Endodermal cell (in vitro differentiated cells): ENCODE measurements at regions not wholly inside any gene's neighbourhood (a gene's known extent, or its start where the extent isn't known, plus 50 kb on each side); places are given as distances from the start of the nearest gene placed in this dataset.

Experiments
- DNase-seq: peaks from one replicate; pipeline ENCODE4 v3.0.0-alpha.2; 2017
- H3K27ac ChIP-seq: 2 replicates; pipeline ENCODE4 v1.5.1; 2013; ENCODE audit warnings: mild to moderate bottlenecking, low read depth, low read length, moderate library complexity
- H3K27me3 ChIP-seq: 2 replicates; pipeline ENCODE4 v1.6.1; 2013; ENCODE audit warnings: mild to moderate bottlenecking, low read length, moderate library complexity; ENCODE audit not compliant: insufficient read depth, control insufficient read depth, poor library complexity, severe bottlenecking
- H3K36me3 ChIP-seq: 2 replicates; pipeline ENCODE4 v1.7.0; 2013; ENCODE audit warnings: mild to moderate bottlenecking, low read length, moderate library complexity; ENCODE audit not compliant: control insufficient read depth, insufficient read depth
- H3K4me1 ChIP-seq: one replicate; pipeline ENCODE4 v1.7.0; 2013; ENCODE audit warnings: low read length; ENCODE audit not compliant: control insufficient read depth, insufficient read depth
- H3K4me3 ChIP-seq: 2 replicates; pipeline ENCODE4 v1.5.1; 2013; ENCODE audit warnings: mild to moderate bottlenecking, low read length, moderate library complexity
- H3K9ac ChIP-seq: 2 replicates; pipeline ENCODE4 v1.6.1; 2013; ENCODE audit warnings: mild to moderate bottlenecking, low read length, moderate library complexity; ENCODE audit not compliant: poor library complexity, severe bottlenecking; ENCODE audit errors: extremely low read depth
- H3K9me3 ChIP-seq: 2 replicates; pipeline ENCODE4 v1.6.1; 2013; ENCODE audit warnings: mild to moderate bottlenecking, low read length, moderate library complexity; ENCODE audit not compliant: control insufficient read depth
- H3K27ac Mint-ChIP-seq: 2 replicates; pipeline ENCODE4 v1.8.0; 2020; ENCODE audit warnings: mixed read lengths
- H3K27me3 Mint-ChIP-seq: 2 replicates; pipeline ENCODE4 v1.8.0; 2021; ENCODE audit warnings: mild to moderate bottlenecking, mixed read lengths; ENCODE audit not compliant: insufficient read depth
- H3K36me3 Mint-ChIP-seq: 2 replicates; pipeline ENCODE4 v1.8.0; 2020; ENCODE audit warnings: low read depth, mixed read lengths
- H3K4me1 Mint-ChIP-seq: 2 replicates; pipeline ENCODE4 v1.8.0; 2020; ENCODE audit warnings: mixed read lengths
- H3K4me3 Mint-ChIP-seq: 2 replicates; pipeline ENCODE4 v1.8.0; 2020; ENCODE audit warnings: mild to moderate bottlenecking, moderate library complexity, mixed read lengths
- H3K9me3 Mint-ChIP-seq: 2 replicates; pipeline ENCODE4 v1.8.0; 2020; ENCODE audit warnings: mild to moderate bottlenecking, mixed read lengths
- CTCF ChIP-seq: fragments of 200-600 bp; sonication (generic); conservative IDR thresholded peaks from 2 replicates; pipeline ENCODE4 v1.5.0; 2021; ENCODE audit warnings: antibody characterized with exemption, mild to moderate bottlenecking
- WGBS, 2 experiments: methylation state at CpG; one replicate each; pipeline versions ENCODE4 v1.1.5 to v1.1.7; 2013; ENCODE audit warnings: missing lambda C conversion rate in 2 of 2, mixed read lengths in 1 of 2; ENCODE audit not compliant: insufficient coverage in 1 of 2, insufficient read length in 1 of 2; 5-methylcytosine and 5-hydroxymethylcytosine counted together

GRCh38 chr5:143892271-143892670 is 80.3 kb downstream of the HMHB1 start:
- H3K36me3 ChIP-seq: no peaks in the 10 kb centered on the region
- no peak overlapping the region for H3K27ac Mint-ChIP-seq
- no peaks in the 10 kb centered on the region for H3K36me3 Mint-ChIP-seq
- H3K27me3 Mint-ChIP-seq: no peaks in the 10 kb centered on the region
- H3K27ac ChIP-seq: no peak overlapping the region
- no peak overlapping the region for H3K9ac ChIP-seq
- H3K27me3 ChIP-seq: no peaks in the 10 kb centered on the region
- no peaks in the 10 kb centered on the region for H3K9me3 Mint-ChIP-seq
- no peak overlapping the region for H3K4me3 ChIP-seq
- TF ChIP-seq CTCF: no peak
- no peaks in the 10 kb centered on the region for H3K9me3 ChIP-seq
- DNase-seq: no peak
- H3K4me3 Mint-ChIP-seq: no peak overlapping the region
- H3K4me1 Mint-ChIP-seq: peaks cover 5% of the 10 kb centered on the region
- WGBS, 2 experiments: 86% methylated on average over 1 of the region's 1 CpG; no CpG with 5 or more reads in 1 of the 2 experiments
- H3K4me1 ChIP-seq: peaks cover 5% of the 10 kb centered on the region

GRCh38 chr5:143892908-143893307 is 80.9 kb downstream of the HMHB1 start:
- 89 to 93% methylated on average over 2 of the region's 2 CpGs for WGBS, 2 experiments
- peaks cover 5% of the 10 kb centered on the region for H3K4me1 Mint-ChIP-seq

GRCh38 chr5:143893638-143894037 is 81.7 kb downstream of the HMHB1 start:
- DNase-seq: no peak
- no peak overlapping the region for H3K4me3 ChIP-seq
- H3K27ac ChIP-seq: no peak overlapping the region
- H3K9me3 ChIP-seq: no peaks in the 10 kb centered on the region
- no peak overlapping the region for H3K27ac Mint-ChIP-seq
- H3K27me3 Mint-ChIP-seq: no peaks in the 10 kb centered on the region
- 80 to 95% methylated on average over 1 to 2 of the region's 2 CpGs for WGBS, 2 experiments
- TF ChIP-seq CTCF: no peak
- H3K4me1 Mint-ChIP-seq: peaks cover 10% of the 10 kb centered on the region
- no peaks in the 10 kb centered on the region for H3K27me3 ChIP-seq
- H3K4me1 ChIP-seq: peaks cover 5% of the 10 kb centered on the region
- H3K9me3 Mint-ChIP-seq: no peaks in the 10 kb centered on the region
- no peak overlapping the region for H3K9ac ChIP-seq
- H3K36me3 ChIP-seq: no peaks in the 10 kb centered on the region
- H3K36me3 Mint-ChIP-seq: no peaks in the 10 kb centered on the region
- H3K4me3 Mint-ChIP-seq: no peak overlapping the region

More at GRCh38 chr5:143892908-143893307, 80.9 kb downstream of the HMHB1 start:
- TF ChIP-seq CTCF: no peak
- no peaks in the 10 kb centered on the region for H3K36me3 ChIP-seq
- no peak overlapping the region for H3K27ac ChIP-seq
- H3K4me1 ChIP-seq: peaks cover 5% of the 10 kb centered on the region
- H3K4me3 ChIP-seq: no peak overlapping the region
- DNase-seq: no peak
- no peak overlapping the region for H3K9ac ChIP-seq
- H3K27me3 ChIP-seq: no peaks in the 10 kb centered on the region
- Mint-ChIP-seq H3K9me3 (no peaks in the 10 kb centered on the region), H3K27ac (no peak overlapping the region), H3K4me3 (no peak overlapping the region), H3K36me3 (no peaks in the 10 kb centered on the region), H3K27me3 (no peaks in the 10 kb centered on the region)
- H3K9me3 ChIP-seq: no peaks in the 10 kb centered on the region
